Adrenal gland (tissue), 9 donors: ENCODE measurements at regions not wholly inside any gene's neighbourhood (a gene's known extent, or its start where the extent isn't known, plus 50 kb on each side); places are given as distances from the start of the nearest gene placed in this dataset.
A peak's percentile ranks its signal among the peaks of the same experiment; 100 is the strongest.
"Not testable (repeated sequence)": the region's sequence is repeated elsewhere in the genome, so short reads cannot be mapped to it uniquely, and the experiment has no call there.

Experiments used
- DNase-seq, 7 donors: peaks; one replicate each; pipeline ENCODE4 v3.0.0-alpha.2; 2019 to 2020
- H3K27ac ChIP-seq, 5 donors: fragments of 200-600 bp; sonication (generic) in 4 of 5; 1 replicate in 3 of 5; 2 replicates in 2 of 5; pipeline versions ENCODE4 v1.5.1 to v1.8.0; 2016 to 2020; ENCODE audit warnings: mild to moderate bottlenecking in 1 of 5
- H3K27me3 ChIP-seq: fragments of 200-600 bp; 2 replicates; pipeline ENCODE4 v1.8.0; 2021
- H3K36me3 ChIP-seq, 2 donors: fragments of 200-600 bp; replicated peaks in 1 of 2; 1 replicate in 1 of 2; 2 replicates in 1 of 2; pipeline versions ENCODE4 v1.5.1 to v1.8.0; 2018 to 2022
- H3K4me1 ChIP-seq, 2 donors: fragments of 200-600 bp; replicated peaks in 1 of 2; 1 replicate in 1 of 2; 2 replicates in 1 of 2; pipeline versions ENCODE4 v1.5.1 to v1.8.0; 2018 to 2021
- H3K4me3 ChIP-seq, 4 donors: fragments of 200-600 bp; sonication (generic) in 3 of 4; one replicate each; pipeline ENCODE4 v1.5.1; 2016 to 2018
- H3K9me3 ChIP-seq, 3 donors: fragments of 200-600 bp; sonication (generic) in 1 of 3; replicated peaks in 1 of 3; 1 replicate in 2 of 3; 2 replicates in 1 of 3; pipeline versions ENCODE4 v1.5.1 to v1.8.0; 2016 to 2021
- POLR2A ChIP-seq, 2 donors: fragments of 450-650 bp; IDR thresholded peaks; one replicate each; pipeline ENCODE4 v1.6.1; 2017; ENCODE audit warnings: antibody characterized with exemption in 2 of 2, mild to moderate bottlenecking in 2 of 2, moderate library complexity in 1 of 2
- WGBS, 4 donors: extraction: QIAGEN DNeasy Blood & Tissue Kit in 2 of 4; methylation state at CpG; one replicate each; pipeline versions ENCODE4 v1.1.5 to v1.1.7; 2013 to 2017; 5-methylcytosine and 5-hydroxymethylcytosine counted together
- intact Hi-C, 2 donors: fragments of 100-400 bp; cut with DNase I; formaldehyde crosslinking; loops; one replicate each; pipeline versions ENCODE4 v1.14.1 to v1.15.0; 2022 to 2023
- TF ChIP-seq, protein P1 (sequence below), 6 experiments: fragments of 450-650 bp in 4 of 6; fragments of 200-600 bp in 2 of 6; sonication (generic) in 1 of 6; IDR thresholded peaks; 1 replicate in 5 of 6; 2 replicates in 1 of 6; pipeline versions ENCODE4 v1.5.1 to v1.8.0; 2016 to 2021; ENCODE audit warnings: antibody characterized with exemption in 6 of 6, mild to moderate bottlenecking in 2 of 6, moderate library complexity in 1 of 6
- donor health status: healthy with polysubstance abuse.
- donor health status: Bipolar disorder and iron deficiency.
- donor health status: DM: yes; HTN: yes; CAD: no.
- donor health status: DM: no; HTN: no; CAD: no.
- donor health status: DM: no; HTN: no; CAD: no.

DNA sequence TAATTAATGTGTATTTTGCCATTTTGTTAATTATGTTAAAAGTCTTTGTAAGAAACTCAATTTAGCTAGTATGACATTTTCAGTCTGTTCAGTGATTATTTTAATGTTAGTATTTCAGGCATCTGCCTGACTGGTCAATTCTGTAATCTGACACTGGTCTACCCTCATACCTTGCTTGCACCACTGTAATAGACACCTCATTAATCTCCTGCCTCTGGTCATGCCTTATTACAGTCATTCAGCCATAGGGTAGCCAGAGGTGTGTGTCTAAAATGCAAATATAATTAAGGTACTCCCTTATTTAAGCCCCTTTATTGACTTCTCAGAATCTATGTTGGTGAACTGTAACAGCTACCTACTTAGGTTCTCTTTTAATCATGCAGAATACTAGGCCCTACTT, 861.1 kb upstream of the IGFBP7 start:
- DNase-seq: no peak
- intact Hi-C loops: no loop called here
- Histone ChIP-seq H3K4me1 (no peaks in the 10 kb centered on the region), H3K27me3 (no peaks in the 10 kb centered on the region), H3K36me3 (no peaks in the 10 kb centered on the region), H3K9me3 (no peaks in the 10 kb centered on the region), H3K27ac (no peak overlapping the region), H3K4me3 (no peak overlapping the region)
- no peak for TF ChIP-seq POLR2A (IDR thresholded peaks at IDR 0.05)
- TF ChIP-seq, protein P1, sequence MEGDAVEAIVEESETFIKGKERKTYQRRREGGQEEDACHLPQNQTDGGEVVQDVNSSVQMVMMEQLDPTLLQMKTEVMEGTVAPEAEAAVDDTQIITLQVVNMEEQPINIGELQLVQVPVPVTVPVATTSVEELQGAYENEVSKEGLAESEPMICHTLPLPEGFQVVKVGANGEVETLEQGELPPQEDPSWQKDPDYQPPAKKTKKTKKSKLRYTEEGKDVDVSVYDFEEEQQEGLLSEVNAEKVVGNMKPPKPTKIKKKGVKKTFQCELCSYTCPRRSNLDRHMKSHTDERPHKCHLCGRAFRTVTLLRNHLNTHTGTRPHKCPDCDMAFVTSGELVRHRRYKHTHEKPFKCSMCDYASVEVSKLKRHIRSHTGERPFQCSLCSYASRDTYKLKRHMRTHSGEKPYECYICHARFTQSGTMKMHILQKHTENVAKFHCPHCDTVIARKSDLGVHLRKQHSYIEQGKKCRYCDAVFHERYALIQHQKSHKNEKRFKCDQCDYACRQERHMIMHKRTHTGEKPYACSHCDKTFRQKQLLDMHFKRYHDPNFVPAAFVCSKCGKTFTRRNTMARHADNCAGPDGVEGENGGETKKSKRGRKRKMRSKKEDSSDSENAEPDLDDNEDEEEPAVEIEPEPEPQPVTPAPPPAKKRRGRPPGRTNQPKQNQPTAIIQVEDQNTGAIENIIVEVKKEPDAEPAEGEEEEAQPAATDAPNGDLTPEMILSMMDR (IDR thresholded peaks at IDR 0.05): no peak

DNA sequence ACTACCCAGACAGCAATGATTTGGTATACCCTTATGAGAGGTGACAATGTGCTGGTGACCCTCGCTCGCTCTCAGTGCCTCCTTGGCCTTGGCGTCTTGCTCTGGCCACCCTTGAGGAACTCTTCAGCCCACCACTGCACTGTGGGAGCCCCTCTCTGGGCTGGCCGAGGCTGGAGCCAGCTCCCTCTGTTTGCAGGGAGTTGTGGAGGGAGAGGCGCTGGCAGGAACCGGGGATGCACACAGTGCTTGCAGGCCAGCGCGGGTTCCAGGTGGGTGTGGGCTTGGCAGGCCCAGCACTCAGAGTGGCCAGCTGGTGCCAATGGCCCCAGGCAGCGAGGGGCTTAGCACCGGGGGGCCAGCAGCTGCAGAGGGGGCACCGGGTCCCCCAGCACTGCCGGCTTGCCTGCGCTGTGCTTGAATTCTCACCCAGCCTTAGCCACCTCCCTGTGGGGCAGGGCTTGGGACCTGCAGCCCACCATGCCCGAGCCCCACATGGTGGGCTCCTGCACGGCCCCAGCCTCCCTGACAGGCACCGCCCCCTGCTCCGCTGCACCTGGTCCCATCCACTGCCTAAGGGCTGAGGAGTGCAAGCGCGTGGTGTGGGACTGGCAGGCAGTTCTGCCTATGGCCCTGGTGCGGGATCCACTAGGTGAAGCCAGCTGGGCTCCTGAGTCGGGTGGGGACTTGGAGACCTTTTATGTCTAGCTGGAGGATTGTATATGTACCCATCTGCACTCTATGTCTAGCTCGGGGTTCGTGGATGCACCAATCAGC, 857.0 kb upstream of the IGFBP7 start:
- Histone ChIP-seq H3K36me3 (no peaks in the 10 kb centered on the region), H3K27me3 (no peaks in the 10 kb centered on the region), H3K27ac (no peak overlapping the region), H3K4me1 (no peaks in the 10 kb centered on the region), H3K9me3 (no peaks in the 10 kb centered on the region), H3K4me3 (no peak overlapping the region)
- WGBS, 4 donors: 90 to 92% (median 92%) methylated on average over 15 to 23 of the region's 23 CpGs
- TF ChIP-seq, protein P1 (IDR thresholded peaks at IDR 0.05): no peak
- no peak for TF ChIP-seq POLR2A (IDR thresholded peaks at IDR 0.05)
- DNase-seq: no peak
- intact Hi-C loops: no loop called here

DNA sequence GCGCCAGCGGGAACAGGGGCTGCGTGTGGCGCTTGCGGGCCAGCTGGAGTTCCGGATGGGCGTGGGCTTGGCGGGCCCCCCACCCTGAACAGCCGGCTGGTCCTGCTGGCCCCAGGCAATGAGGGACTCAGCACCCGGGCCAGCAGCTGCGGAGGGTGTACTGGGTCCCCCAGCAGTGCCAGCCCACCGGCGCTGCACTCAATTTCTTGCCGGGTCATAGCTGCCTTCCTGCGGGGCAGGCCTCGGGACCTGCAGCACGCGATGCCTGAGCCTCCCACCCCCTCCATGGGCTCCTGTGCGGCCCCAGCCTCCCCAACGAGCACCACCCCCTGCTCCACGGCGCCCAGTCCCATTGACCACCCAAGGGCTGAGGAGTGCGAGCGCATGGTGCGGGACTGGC, 855.2 kb upstream of the IGFBP7 start:
- H3K36me3 ChIP-seq, H3K27me3 ChIP-seq, intact Hi-C loops, H3K9me3 ChIP-seq, H3K4me3 ChIP-seq, H3K27ac ChIP-seq, H3K4me1 ChIP-seq, DNase-seq: not testable (repeated sequence)
- WGBS, 4 donors: 86 to 93% (median 91%) methylated on average over 5 to 25 of the region's 25 CpGs

DNA sequence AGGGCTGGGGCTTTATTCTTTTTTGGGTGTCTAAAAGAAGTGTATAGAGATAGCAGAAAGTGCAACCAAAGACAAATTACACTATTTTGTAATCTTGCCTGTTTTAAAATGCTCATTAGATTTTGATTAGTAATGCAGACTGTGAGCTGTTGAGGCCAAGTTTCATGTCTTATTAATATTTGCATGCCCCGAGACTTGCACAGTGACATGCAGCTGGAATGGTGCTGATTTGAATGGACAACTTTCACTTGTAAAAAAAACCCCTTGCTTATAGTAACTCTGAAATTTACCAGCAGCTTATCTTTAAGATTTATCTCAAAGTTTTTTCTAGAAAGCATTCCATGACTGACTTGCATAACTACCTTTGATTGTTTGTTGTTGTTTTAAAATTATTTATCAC, 835.1 kb upstream of the IGFBP7 start:
- intact Hi-C loops: no loop called here
- Histone ChIP-seq H3K9me3 (no peaks in the 10 kb centered on the region), H3K27ac (no peak overlapping the region), H3K36me3 (no peaks in the 10 kb centered on the region), H3K4me3 (no peak overlapping the region), H3K4me1 (no peaks in the 10 kb centered on the region), H3K27me3 (no peaks in the 10 kb centered on the region)
- DNase-seq: no peak
- no peak for TF ChIP-seq POLR2A (IDR thresholded peaks at IDR 0.05)
- TF ChIP-seq, protein P1 (IDR thresholded peaks at IDR 0.05): no peak
- 73 to 79% (median 76%) methylated on average over 1 of the region's 1 CpG for WGBS, 4 donors

DNA sequence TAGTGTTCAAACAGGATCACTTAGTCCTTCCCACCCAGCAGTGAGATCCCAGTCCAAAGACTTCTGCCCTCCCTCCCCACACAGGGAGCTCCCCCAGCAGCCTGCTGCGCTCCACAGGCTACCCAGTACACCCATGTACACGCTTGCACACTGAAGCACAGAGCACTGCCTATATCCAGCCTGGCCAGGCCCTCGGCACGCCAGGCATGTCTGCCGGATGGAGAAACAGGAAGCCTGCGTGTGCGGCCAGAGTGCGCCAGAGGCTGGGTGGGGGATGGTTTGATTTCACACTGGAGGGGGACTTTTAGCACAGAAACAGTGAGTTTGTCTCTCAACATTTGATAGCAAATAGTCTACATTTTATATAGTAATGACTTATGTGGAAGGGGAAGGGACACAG, 833.5 kb upstream of the IGFBP7 start:
- Histone ChIP-seq H3K4me3 (no peak overlapping the region), H3K36me3 (no peaks in the 10 kb centered on the region), H3K9me3 (no peaks in the 10 kb centered on the region), H3K27ac (no peak overlapping the region), H3K4me1 (no peaks in the 10 kb centered on the region), H3K27me3 (no peaks in the 10 kb centered on the region)
- peak in 1 of 7 donors; percentile 35 for DNase-seq
- intact Hi-C loops: no loop called here
- 72 to 96% (median 80%) methylated on average over 8 of the region's 8 CpGs for WGBS, 4 donors
- TF ChIP-seq, protein P1 (IDR thresholded peaks at IDR 0.05): no peak
- TF ChIP-seq POLR2A (IDR thresholded peaks at IDR 0.05): no peak

DNA sequence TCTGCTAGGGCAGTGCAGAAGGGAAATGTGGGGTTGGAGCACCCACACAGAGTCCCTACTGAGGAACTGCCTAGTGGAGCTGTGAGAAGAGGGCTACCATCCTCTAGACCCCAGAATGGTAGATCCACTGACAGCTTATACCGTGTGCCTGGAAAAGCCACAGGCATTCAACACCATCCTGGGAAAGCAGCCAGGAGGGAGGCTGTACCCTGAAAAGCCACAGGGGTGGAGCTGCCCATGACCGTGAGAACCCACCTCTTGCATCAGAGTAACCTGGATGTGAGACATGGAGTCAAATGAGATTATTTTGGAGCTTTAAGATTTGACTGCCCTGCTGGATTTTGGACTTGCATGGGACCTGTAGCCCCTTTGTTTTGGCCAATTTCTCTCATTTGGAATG, 827.1 kb upstream of the IGFBP7 start:
- H3K9me3 ChIP-seq, DNase-seq, intact Hi-C loops, H3K27ac ChIP-seq, H3K27me3 ChIP-seq, H3K4me1 ChIP-seq, H3K4me3 ChIP-seq, H3K36me3 ChIP-seq: not testable (repeated sequence)
- WGBS, 4 donors: 74 to 84% (median 79%) methylated on average over 2 of the region's 2 CpGs
